ENCODE measurements at regions not wholly inside any gene's neighbourhood (a gene's known extent, or its start where the extent isn't known, plus 50 kb on each side); places are given as distances from the start of the nearest gene placed in this dataset.

DNA sequence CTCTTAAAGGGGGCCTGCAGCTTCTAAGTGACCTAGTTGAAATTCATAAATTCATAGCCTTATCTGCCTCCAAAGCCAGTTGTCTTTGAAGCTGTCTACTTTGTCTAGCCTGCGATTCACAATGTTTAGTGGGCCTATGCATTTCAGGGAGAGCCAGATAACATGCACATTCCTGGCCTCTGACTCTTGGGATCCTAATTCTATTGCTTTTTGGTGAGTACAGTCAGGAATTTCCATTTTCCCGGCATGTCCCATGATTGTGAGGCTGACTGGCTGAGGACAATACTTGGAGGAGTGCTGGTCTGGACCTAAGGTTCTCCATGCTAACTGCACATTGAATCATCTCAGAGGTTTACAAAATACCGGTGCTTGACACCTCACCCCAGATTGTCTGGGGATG is 155.0 kb downstream of the MSL3 start:
- Histone ChIP-seq H2BK20ac (ENCODE audit: low read depth, low read length, poor library complexity, severe bottlenecking) (no peak overlapping the region), H3K14ac (ENCODE audit: insufficient read depth, low read length) (no peak overlapping the region), H2BK120ac (ENCODE audit: low read depth, low read length, poor library complexity, severe bottlenecking) (no peak overlapping the region), H3T11ph (ENCODE audit: low read length) (no peak overlapping the region), H3K4me2 (ENCODE audit: insufficient read depth, insufficient read length, low read length) (no peak overlapping the region), H2AK5ac (ENCODE audit: insufficient read length, low read length) (no peak overlapping the region), H3K23ac (ENCODE audit: insufficient read length, low read depth, low read length) (no peak overlapping the region), H3K27ac (ENCODE audit: insufficient read length, low read depth, low read length) (no peak overlapping the region), H2BK5ac (ENCODE audit: insufficient read length, low read length) (no peak overlapping the region), H4K8ac (replicated peaks; ENCODE audit: insufficient read length, low read depth, low read length) (no peak overlapping the region), H2AFZ (ENCODE audit: low read length) (no peak overlapping the region), H3K79me2 (ENCODE audit: insufficient read depth, low read length) (no peaks in the 10 kb centered on the region), H3K18ac (ENCODE audit: insufficient read length, low read depth, low read length) (no peak overlapping the region), H3K23me2 (ENCODE audit: insufficient read length, low read depth, low read length, poor library complexity, severe bottlenecking) (no peaks in the 10 kb centered on the region), H2BK15ac (ENCODE audit: low read depth, low read length) (no peak overlapping the region), H3K4me1 (ENCODE audit: insufficient read depth, low read length) (no peaks in the 10 kb centered on the region), H3K4ac (ENCODE audit: low read depth, low read length) (no peak overlapping the region), H3K9me3 (ENCODE audit: control insufficient read depth, low read depth, low read length) (no peaks in the 10 kb centered on the region), H3K56ac (ENCODE audit: insufficient read length, low read depth, low read length) (no peak overlapping the region), H4K20me1 (ENCODE audit: control insufficient read depth, insufficient read depth, insufficient read length) (no peaks in the 10 kb centered on the region), H3K9ac (ENCODE audit: extremely low read depth, insufficient read length, low read length) (no peak overlapping the region), H3K27me3 (ENCODE audit: insufficient read depth, low read length) (no peaks in the 10 kb centered on the region), H3K79me1 (ENCODE audit: insufficient read depth, low read depth, low read length, poor library complexity, severe bottlenecking) (no peaks in the 10 kb centered on the region), H4K5ac (ENCODE audit: insufficient read length, low read depth, low read length) (no peak overlapping the region), H4K91ac (ENCODE audit: insufficient read length, low read depth, low read length) (no peak overlapping the region), H2BK12ac (ENCODE audit: insufficient read length, low read depth, low read length) (no peak overlapping the region)
- no CpG with 5 or more reads among the region's 3 CpGs for WGBS (ENCODE audit: extremely low coverage, insufficient read length, low lambda C conversion rate)
- no peak for DNase-seq
- Mint-ChIP-seq H3K27ac (no peak overlapping the region), H3K27me3 (ENCODE audit: low read depth) (no peaks in the 10 kb centered on the region; the same call in 1 of the 2 replicates), H3K4me3 (no peak overlapping the region), H3K9me3 (peaks cover 52 to 53% of the 10 kb centered on the region in 2 experiments), H3K36me3 (ENCODE audit: insufficient read depth in 1 of 3, low read depth in 3 of 3) (no peaks in the 10 kb centered on the region; a peak in 1 of 7 replicates), H3K4me1 (no peaks in the 10 kb centered on the region)
- TF ChIP-seq, protein P1, sequence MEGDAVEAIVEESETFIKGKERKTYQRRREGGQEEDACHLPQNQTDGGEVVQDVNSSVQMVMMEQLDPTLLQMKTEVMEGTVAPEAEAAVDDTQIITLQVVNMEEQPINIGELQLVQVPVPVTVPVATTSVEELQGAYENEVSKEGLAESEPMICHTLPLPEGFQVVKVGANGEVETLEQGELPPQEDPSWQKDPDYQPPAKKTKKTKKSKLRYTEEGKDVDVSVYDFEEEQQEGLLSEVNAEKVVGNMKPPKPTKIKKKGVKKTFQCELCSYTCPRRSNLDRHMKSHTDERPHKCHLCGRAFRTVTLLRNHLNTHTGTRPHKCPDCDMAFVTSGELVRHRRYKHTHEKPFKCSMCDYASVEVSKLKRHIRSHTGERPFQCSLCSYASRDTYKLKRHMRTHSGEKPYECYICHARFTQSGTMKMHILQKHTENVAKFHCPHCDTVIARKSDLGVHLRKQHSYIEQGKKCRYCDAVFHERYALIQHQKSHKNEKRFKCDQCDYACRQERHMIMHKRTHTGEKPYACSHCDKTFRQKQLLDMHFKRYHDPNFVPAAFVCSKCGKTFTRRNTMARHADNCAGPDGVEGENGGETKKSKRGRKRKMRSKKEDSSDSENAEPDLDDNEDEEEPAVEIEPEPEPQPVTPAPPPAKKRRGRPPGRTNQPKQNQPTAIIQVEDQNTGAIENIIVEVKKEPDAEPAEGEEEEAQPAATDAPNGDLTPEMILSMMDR (conservative IDR thresholded peaks at IDR 0.05): no peak

Data from H9 (cell line).